ENCODE measurements at regions not wholly inside any gene's neighbourhood (a gene's known extent, or its start where the extent isn't known, plus 50 kb on each side); places are given as distances from the start of the nearest gene placed in this dataset.

- TF ChIP-seq CTCF (IDR thresholded peaks at IDR 0.05; ENCODE audit: low read depth, low read length, missing control alignments): no peak
- H3K4me3 ChIP-seq (replicated peaks; ENCODE audit: low read depth, low read length): no peak overlapping the region
- DNase-seq (ENCODE audit: extremely low read depth, low read depth): no peak
These were observed 82.8 kb upstream of the SYT6 start for GRCh38 chr1:114236517-114236916.

- H3K4me3 ChIP-seq (replicated peaks; ENCODE audit: low read depth, low read length): no peak overlapping the region
- no peak for DNase-seq (ENCODE audit: extremely low read depth, low read depth)
- TF ChIP-seq CTCF (IDR thresholded peaks at IDR 0.05; ENCODE audit: low read depth, low read length, missing control alignments): no peak
These were observed 82.3 kb upstream of the SYT6 start for GRCh38 chr1:114235960-114236359.

GRCh38 chr1:114235281-114235680 is 81.6 kb upstream of the SYT6 start:
- TF ChIP-seq CTCF (IDR thresholded peaks at IDR 0.05; ENCODE audit: low read depth, low read length, missing control alignments): no peak
- H3K4me3 ChIP-seq (replicated peaks; ENCODE audit: low read depth, low read length): no peak overlapping the region
- DNase-seq (ENCODE audit: extremely low read depth, low read depth): no peak

- no peak for DNase-seq (ENCODE audit: extremely low read depth, low read depth)
- no peak for TF ChIP-seq CTCF (IDR thresholded peaks at IDR 0.05; ENCODE audit: low read depth, low read length, missing control alignments)
These were observed 80.9 kb upstream of the SYT6 start for GRCh38 chr1:114234408-114235124.

GRCh38 chr1:114232691-114233090 is 79.0 kb upstream of the SYT6 start:
- DNase-seq (ENCODE audit: extremely low read depth, low read depth): no peak
- TF ChIP-seq CTCF (IDR thresholded peaks at IDR 0.05; ENCODE audit: low read depth, low read length, missing control alignments): no peak
- no peak overlapping the region for H3K4me3 ChIP-seq (replicated peaks; ENCODE audit: low read depth, low read length)

More at GRCh38 chr1:114234408-114235124, 80.9 kb upstream of the SYT6 start:
- no peak overlapping the region for H3K4me3 ChIP-seq (replicated peaks; ENCODE audit: low read depth, low read length)

- no peak for DNase-seq (ENCODE audit: extremely low read depth, low read depth)
- H3K4me3 ChIP-seq (replicated peaks; ENCODE audit: low read depth, low read length): no peak overlapping the region
- no peak for TF ChIP-seq CTCF (IDR thresholded peaks at IDR 0.05; ENCODE audit: low read depth, low read length, missing control alignments)
These were observed 77.6 kb upstream of the SYT6 start for GRCh38 chr1:114231301-114231700.

GRCh38 chr1:114229368-114229767 is 75.7 kb upstream of the SYT6 start:
- DNase-seq (ENCODE audit: extremely low read depth, low read depth): no peak
- no peak for TF ChIP-seq CTCF (IDR thresholded peaks at IDR 0.05; ENCODE audit: low read depth, low read length, missing control alignments)
- no peak overlapping the region for H3K4me3 ChIP-seq (replicated peaks; ENCODE audit: low read depth, low read length)
